NCI-H345 (cell line): ENCODE measurements at regions not wholly inside any gene's neighbourhood (a gene's known extent, or its start where the extent isn't known, plus 50 kb on each side); places are given as distances from the start of the nearest gene placed in this dataset.

Experiments used
- DNase-seq: peaks from one replicate; lab custom pipeline; 2025; lab: John Stamatoyannopoulos, UW

DNA sequence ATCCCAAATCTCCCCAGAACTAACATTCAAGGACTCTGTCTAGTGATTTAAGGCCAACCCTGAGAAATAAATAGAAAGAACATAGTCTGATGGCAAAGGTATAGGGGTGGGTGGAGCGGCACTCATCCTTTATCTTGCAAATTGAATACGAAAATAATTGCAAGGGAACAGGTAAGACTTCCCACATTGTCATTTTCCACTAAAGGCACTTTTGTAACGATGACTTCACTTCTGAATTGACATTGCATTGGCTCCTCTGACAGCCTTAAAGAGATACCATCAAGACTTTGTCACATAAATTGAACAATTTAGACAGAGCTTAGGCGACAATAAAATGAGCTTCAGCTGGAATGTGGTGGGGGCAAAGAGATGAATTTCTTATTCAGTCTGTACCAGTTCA lies 75.3 kb upstream of the PLCL2 start:
- DNase-seq, result no peak

- DNase-seq, result no peak
Measured at GRCh38 chr3:16809993-16810392, 74.8 kb upstream of the PLCL2 start.

- peak; percentile 41 for DNase-seq
Measured at GRCh38 chr3:16810593-16811367, 74.0 kb upstream of the PLCL2 start.

GRCh38 chr3:16811950-16812349 lies 72.8 kb upstream of the PLCL2 start:
- no peak for DNase-seq

GRCh38 chr3:16813336-16813735 lies 71.4 kb upstream of the PLCL2 start:
- no peak for DNase-seq

GRCh38 chr3:16816048-16816780 lies 68.5 kb upstream of the PLCL2 start:
- DNase-seq, result no peak

GRCh38 chr3:16817197-16817596 lies 67.6 kb upstream of the PLCL2 start:
- DNase-seq, result no peak

DNA sequence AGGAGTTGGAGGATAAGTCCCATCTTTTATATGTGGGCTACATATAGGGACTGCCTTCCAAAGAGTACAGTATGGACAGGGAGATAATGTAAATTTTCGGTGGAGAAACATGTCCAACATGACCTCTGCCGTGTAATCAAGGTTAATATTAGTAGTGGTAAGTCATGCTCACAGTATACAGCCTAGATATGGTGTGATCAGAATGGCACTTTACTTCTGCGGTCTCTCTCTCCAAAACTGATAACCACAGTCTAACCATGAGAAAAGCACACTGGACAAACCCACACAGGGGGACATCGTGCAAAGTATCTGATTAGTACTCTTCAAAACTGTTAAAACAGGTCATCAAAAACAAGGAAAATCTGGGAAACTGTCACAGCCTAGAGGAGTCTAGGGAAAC lies 66.6 kb upstream of the PLCL2 start:
- no peak for DNase-seq

DNA sequence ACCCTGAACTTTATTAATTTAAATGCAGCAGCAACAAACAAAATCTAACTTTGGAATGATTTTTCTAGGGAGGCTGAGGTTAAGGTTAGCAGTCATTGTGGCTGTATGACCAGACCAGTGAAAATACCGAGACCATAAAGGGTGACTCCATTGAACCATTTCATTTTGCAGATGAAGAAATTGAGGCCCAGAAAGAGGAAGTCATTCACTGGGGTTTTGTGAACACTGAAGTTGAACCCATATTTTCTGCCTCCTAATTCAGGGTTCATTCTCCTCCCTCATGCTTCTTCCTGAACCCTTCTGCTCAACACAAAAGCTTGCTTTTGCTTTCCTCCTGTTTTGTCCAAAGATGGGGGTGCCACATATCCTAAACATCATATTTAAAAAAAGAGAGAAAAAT lies 65.8 kb upstream of the PLCL2 start:
- no peak for DNase-seq

GRCh38 chr3:16820485-16820884 lies 64.3 kb upstream of the PLCL2 start:
- DNase-seq, result no peak

- no peak for DNase-seq
Measured at GRCh38 chr3:16821053-16821452, 63.7 kb upstream of the PLCL2 start.

GRCh38 chr3:16824081-16824696 lies 60.6 kb upstream of the PLCL2 start:
- DNase-seq, result no peak

DNA sequence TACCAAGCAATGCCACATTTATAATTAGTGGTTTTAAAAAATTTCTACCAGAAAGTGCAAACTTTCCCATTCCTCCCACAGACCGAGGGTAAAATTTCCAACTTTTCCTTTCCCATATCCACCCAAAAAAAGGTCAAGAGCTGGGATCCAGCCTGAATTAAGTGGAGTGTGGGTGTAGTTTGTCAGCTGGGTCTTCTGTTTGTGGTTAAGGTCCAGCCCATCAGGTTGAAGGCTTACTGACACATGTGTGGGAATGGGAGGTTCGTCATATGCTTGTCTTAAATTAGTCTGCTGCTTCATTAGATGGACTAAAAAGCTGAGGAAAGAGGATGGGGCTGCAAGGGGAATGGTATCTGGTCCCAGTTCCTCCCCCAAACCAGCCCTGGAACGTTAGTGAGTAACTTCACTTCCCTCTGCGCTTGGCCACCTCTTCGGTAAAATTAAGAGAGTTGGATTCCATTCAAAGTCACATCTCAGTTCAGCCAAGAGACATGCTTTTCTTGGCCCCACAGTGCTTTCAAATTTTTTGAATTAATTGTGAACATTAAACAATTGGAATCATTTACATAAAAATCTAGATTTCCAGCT lies 59.0 kb upstream of the PLCL2 start:
- DNase-seq, result no peak

GRCh38 chr3:16828815-16829214 lies 55.9 kb upstream of the PLCL2 start:
- no peak for DNase-seq

- no peak for DNase-seq
Measured at GRCh38 chr3:16831846-16832245, 52.9 kb upstream of the PLCL2 start.

GRCh38 chr3:16834214-16834613 lies 50.5 kb upstream of the PLCL2 start:
- no peak for DNase-seq

DNA sequence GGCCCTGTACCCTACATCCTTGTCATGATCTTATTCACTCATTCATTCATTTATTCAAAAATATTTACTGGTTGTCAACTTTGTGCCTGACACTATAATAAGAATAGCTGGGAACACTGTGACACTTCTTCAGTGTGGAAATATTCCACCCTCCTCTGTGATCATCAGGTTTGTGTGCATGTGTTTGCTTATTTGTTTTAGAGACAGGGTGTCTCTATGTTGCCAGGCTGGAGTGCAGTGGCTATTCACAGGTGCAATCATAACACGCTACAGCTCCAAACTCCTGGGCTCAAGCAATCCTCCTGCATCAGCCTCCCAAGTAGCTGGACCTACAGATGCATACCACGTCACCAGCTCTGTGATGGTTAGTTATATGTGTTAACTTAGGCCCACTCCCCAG lies 50.0 kb upstream of the PLCL2 start:
- DNase-seq, result no peak
